ENCODE measurements at regions not wholly inside any gene's neighbourhood (a gene's known extent, or its start where the extent isn't known, plus 50 kb on each side); places are given as distances from the start of the nearest gene placed in this dataset.
A peak's percentile ranks its signal among the peaks of the same experiment; 100 is the strongest.

DNA sequence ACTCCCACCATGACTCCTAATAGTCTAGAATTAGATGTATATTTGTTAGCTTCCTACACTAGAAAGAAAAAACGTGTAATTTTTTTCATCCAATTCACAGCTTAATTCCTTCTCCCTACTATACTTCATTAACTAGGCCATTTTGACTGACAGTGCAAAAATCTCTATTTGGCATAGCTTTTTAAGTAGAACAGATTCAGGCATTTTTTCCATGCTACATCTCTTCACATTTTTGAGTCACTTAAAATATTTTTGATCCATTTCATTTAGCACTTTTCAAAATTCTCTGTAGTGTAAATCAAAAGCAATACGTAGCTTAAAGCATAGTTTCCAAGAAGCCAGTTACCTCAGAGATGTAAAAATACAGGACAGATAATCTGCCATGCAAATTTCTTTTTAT, 391.1 kb upstream of the NPVF start:
- TF ChIP-seq, protein P1, sequence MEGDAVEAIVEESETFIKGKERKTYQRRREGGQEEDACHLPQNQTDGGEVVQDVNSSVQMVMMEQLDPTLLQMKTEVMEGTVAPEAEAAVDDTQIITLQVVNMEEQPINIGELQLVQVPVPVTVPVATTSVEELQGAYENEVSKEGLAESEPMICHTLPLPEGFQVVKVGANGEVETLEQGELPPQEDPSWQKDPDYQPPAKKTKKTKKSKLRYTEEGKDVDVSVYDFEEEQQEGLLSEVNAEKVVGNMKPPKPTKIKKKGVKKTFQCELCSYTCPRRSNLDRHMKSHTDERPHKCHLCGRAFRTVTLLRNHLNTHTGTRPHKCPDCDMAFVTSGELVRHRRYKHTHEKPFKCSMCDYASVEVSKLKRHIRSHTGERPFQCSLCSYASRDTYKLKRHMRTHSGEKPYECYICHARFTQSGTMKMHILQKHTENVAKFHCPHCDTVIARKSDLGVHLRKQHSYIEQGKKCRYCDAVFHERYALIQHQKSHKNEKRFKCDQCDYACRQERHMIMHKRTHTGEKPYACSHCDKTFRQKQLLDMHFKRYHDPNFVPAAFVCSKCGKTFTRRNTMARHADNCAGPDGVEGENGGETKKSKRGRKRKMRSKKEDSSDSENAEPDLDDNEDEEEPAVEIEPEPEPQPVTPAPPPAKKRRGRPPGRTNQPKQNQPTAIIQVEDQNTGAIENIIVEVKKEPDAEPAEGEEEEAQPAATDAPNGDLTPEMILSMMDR (IDR thresholded peaks at IDR 0.05): no peak
- Histone ChIP-seq H3K27ac (no peak overlapping the region), H3K4me3 (no peak overlapping the region)
- DNase-seq (ENCODE audit: low spot score): no peak

DNA sequence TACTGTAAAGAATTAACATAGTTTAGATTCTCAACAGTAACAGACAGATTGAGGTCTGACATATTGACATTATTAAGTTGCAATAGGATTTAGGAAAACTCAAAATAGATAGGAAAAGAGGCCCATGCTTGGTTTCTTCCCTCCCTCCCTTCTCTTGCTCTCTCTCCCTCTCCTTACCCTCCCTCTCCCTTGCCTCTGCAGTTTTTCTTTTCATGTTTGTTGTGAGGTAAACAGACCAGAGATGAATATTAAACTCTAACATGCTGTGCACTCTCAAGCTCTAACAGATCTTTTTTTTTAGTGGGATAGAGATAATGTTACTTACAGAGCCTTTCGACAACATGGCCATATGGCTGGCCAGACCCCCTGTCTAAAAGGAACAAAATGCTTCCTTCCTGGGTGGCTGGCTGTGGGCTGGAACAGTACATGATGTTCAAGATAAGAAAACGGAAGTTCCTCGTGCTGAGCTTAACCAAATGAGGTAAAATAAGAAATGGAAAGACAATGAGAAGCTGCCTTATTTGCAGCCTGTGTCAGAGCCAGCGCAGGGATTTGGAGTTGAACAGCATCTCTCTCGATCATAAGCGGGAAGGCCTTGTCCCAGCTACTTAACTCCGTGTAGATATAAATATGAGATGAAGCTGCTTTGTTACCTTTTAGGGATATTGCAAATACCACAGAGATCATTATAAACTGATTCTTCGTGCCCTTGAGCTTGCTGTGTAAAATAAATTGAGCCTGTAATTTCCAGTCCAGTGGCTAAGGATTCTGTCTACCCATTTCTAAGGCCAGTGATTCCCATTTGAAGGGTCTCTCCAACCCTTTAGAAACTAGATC, 391.9 kb upstream of the NPVF start:
- TF ChIP-seq, protein P1 (IDR thresholded peaks at IDR 0.05): no peak
- DNase-seq (ENCODE audit: low spot score): no peak
- Histone ChIP-seq H3K27ac (peak overlapping the region; percentile 37 to 77), H3K4me3 (no peak overlapping the region)

DNA sequence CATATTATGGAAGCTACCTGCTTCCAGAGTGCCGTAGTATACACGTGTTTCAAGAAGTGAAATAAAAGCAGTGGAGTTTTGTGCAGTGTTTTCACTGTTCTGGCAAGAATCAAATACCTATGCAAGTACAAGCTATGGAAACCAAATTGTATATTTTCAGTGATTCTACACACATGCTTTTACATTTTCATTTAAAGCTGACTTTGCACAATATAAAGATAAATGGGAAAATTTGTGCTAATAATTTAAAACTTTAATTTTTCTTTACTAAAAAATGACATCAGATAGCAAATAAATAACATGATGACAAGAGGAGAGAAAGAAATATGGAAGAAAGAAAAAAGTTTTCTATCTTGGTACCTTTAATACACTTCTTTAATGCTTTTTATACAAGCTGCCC, 393.7 kb upstream of the NPVF start:
- TF ChIP-seq, protein P1 (IDR thresholded peaks at IDR 0.05): no peak
- no peak for DNase-seq (ENCODE audit: low spot score)
- no peak overlapping the region for H3K27ac ChIP-seq
- no peak overlapping the region for H3K4me3 ChIP-seq

DNA sequence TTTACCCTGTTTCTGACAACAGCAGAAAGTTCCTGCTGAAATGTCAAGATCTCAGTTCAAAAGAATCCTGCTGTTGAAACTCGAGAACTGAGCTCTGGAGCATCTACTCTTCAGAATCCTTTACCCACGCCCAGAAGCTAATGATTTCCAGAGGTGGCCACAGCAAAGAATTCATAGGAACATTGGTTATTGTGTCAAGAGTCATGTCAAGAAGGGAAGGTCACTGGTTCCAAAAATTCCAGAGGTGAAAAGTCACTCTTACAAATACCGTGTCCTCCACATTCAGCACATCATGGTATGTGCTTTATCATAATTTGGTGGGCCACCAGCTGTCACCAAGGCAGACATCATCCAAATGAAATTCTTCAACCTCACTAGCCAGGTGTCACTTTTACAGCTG, 394.4 kb upstream of the NPVF start:
- DNase-seq (ENCODE audit: low spot score): no peak
- TF ChIP-seq, protein P1 (IDR thresholded peaks at IDR 0.05): no peak
- Histone ChIP-seq H3K27ac (no peak overlapping the region), H3K4me3 (no peak overlapping the region)

DNA sequence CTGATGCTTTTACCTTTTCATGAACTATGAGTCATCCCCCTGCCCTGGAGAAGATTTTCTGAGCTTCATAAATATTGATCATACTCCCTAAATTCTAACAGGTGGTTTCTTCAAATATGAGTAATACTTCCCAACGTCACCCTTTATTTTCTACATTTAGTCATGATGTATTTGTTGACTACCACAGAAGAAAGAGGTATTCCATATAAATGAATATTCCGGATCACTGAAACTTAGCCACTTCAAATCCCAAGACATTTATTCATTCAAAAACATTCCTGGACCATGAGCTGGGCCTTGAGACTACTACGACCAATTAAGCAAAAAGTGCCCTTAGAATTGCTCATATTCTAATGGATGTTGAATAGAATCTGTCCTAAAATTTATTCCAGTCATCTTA, 395.8 kb upstream of the NPVF start:
- Histone ChIP-seq H3K27ac (no peak overlapping the region), H3K4me3 (no peak overlapping the region)
- no peak for DNase-seq (ENCODE audit: low spot score)
- TF ChIP-seq, protein P1 (IDR thresholded peaks at IDR 0.05): no peak

- TF ChIP-seq, protein P1 (IDR thresholded peaks at IDR 0.05): no peak
- H3K4me3 ChIP-seq: no peak overlapping the region
- no peak for DNase-seq (ENCODE audit: low spot score)
- peak overlapping the region; percentile 1 to 64 for H3K27ac ChIP-seq
Measured at GRCh38 chr7:25624833-25625232, 396.5 kb upstream of the NPVF start.
